ENCODE measurements at regions not wholly inside any gene's neighbourhood (a gene's known extent, or its start where the extent isn't known, plus 50 kb on each side); places are given as distances from the start of the nearest gene placed in this dataset.

DNA sequence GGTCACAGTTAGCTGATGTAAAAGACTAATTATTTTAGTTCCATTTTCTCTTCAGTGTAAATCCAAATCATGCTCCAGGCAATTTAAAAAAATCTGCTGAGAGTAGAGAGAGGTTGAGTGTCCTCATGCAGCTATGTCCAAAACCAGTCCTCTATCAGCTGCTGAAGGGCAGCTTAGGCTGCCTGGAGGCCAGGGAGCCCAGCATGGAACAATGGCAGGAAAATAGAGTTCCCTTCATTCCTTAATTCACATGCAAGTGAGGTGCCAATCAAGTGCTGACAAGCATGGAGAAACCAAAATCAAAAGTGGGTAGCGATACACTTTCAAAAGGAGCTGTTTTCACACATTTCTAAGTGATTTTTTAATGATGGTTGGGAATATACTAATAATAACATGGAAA, 78.3 kb upstream of the POU5F2 start:
- TF ChIP-seq, protein P1, sequence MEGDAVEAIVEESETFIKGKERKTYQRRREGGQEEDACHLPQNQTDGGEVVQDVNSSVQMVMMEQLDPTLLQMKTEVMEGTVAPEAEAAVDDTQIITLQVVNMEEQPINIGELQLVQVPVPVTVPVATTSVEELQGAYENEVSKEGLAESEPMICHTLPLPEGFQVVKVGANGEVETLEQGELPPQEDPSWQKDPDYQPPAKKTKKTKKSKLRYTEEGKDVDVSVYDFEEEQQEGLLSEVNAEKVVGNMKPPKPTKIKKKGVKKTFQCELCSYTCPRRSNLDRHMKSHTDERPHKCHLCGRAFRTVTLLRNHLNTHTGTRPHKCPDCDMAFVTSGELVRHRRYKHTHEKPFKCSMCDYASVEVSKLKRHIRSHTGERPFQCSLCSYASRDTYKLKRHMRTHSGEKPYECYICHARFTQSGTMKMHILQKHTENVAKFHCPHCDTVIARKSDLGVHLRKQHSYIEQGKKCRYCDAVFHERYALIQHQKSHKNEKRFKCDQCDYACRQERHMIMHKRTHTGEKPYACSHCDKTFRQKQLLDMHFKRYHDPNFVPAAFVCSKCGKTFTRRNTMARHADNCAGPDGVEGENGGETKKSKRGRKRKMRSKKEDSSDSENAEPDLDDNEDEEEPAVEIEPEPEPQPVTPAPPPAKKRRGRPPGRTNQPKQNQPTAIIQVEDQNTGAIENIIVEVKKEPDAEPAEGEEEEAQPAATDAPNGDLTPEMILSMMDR (IDR thresholded peaks at IDR 0.05; ENCODE audit: extremely low read depth, missing control alignments), result no peak
- DNase-seq (ENCODE audit: low spot score), result no peak

DNA sequence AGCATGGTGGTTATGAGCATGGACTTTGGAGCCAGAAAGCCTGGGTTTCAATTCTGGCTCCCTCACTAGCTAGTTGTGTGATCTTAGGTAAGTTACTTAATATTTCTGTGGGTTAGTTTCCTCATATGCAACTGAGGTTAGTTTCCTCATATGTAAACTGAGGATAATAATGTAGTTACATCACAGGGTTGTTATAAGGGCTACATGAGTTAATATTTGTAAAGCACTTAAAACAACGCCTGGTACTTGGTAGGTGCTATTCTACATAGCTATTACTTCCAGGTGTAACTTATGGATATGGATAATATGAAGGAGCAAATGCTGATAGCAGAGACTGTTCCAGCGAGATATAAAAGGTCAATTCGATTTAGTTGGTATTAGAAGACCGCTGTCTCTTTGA, 69.4 kb upstream of the POU5F2 start:
- no peak for DNase-seq (ENCODE audit: low spot score)
- TF ChIP-seq, protein P1 (IDR thresholded peaks at IDR 0.05; ENCODE audit: extremely low read depth, missing control alignments), result no peak

DNA sequence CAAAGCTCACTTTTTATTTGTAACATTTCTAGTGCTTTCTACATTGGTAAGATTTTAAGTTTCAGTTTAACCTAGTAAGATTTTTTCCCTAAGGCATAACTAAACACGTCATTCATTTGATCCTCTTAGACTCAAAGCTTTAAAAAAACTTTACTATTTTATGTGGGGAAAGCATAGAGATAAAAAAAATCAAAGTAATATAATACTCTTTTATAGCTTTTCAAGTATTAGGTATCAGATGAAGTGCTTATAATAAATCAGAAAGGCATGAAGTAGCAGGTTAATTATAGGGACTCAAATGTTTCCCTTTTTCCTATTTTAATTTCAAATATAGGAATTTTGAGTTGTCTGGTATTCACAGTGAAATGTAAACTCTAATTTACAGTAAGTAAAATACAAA, 68.0 kb upstream of the POU5F2 start:
- no peak for DNase-seq (ENCODE audit: low spot score)
- TF ChIP-seq, protein P1 (IDR thresholded peaks at IDR 0.05; ENCODE audit: extremely low read depth, missing control alignments), result no peak

DNA sequence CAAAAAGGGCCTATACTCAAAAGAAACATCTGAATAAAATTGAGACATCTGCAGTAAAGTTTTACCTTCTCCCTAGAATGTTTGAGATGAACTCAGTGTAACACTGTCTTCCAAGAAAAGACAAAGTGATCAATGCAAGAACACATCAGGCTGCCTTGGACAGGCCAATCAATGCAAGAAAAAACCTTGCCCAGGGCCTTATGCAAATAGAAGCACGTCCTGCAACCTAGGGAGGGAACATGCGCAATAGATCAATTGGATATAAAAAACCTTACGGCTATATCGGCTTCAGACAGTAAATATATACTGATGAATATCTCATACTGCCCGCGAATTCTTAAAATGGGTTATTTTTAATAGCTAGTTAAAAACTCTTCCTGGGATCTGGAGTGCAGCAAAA, 66.4 kb upstream of the POU5F2 start:
- TF ChIP-seq, protein P1 (IDR thresholded peaks at IDR 0.05; ENCODE audit: extremely low read depth, missing control alignments), result no peak
- no peak for DNase-seq (ENCODE audit: low spot score)

DNA sequence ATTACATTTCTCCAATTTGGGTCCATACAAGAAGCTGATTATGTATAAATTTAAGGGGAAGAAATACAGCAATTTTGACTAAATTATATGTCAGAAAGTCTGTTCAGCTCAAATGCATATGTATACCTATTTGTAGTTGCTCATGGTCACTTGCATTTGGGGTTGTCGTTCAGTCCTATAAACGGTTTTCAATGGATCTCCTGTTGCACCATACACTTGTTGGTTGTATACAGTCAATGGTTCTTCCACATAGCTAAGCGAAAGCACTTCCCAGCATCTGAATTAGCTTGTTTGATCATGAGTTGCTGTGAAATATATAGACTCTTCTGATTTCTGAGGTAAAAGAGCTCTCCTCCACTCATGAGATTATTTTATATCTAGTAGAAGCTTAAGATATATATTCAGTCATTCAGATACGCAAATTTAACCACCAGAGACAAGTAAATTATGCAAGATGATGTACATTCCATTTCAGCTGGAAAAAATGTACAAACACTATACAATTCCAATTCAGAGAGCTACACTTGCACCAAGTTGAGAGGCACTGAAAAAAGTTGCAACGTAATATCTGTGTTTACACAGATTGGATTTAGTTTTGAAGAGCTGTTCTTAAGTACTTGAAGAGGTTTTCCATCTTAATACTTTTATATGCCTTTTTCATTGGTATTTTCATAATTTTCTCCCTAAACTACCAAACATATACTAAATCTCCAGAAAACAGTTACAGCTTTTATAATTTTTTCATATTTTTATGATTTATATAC, 64.4 kb upstream of the POU5F2 start:
- TF ChIP-seq, protein P1 (IDR thresholded peaks at IDR 0.05; ENCODE audit: extremely low read depth, missing control alignments), result no peak
- no peak for DNase-seq (ENCODE audit: low spot score)

DNA sequence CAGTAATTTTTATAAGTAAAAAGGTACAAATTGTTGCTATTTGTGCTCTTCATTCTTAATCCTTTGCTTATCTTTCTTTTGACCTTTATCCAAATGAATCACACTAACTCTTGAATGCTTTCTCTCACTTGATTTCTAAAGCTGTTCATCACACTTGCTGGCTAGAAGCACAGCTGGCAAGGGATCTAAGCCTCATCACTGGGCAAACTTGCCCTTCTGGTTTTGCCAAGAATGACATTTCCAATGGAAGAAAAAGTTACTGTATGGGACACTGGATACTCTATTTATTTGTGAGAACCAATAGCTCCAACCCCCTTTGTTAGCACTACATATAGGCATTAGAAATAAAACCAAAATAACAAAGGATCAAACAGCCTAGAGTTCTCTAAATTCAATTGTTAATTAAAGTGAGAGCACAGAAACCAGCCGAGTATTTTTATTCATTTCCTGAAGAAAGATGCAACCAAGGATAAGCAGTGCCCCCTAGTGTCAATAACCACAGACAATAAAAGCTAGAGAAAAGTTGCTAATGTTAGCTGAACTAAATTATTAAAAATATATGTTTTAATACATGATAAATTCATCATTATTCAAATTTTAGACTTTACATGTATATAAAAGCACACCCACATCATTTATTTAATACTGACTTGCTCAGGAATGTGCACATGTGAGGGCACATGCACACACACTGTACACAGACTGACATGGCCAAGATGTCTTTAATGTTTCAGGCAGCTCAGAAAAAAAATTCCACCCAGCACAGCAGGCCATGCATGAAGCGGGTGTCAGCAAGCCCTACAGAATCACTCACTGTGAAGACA, 59.8 kb upstream of the POU5F2 start:
- peak; percentile 10 for DNase-seq (ENCODE audit: low spot score)

More for the DNA sequence above, 59.8 kb upstream of the POU5F2 start:
- TF ChIP-seq, protein P1 (IDR thresholded peaks at IDR 0.05; ENCODE audit: extremely low read depth, missing control alignments), result peak; percentile 52
